ENCODE measurements at regions not wholly inside any gene's neighbourhood (a gene's known extent, or its start where the extent isn't known, plus 50 kb on each side); places are given as distances from the start of the nearest gene placed in this dataset.

- Histone ChIP-seq H3K27ac (no peak overlapping the region), H3K4me3 (no peak overlapping the region), H3K27me3 (no peaks in the 10 kb centered on the region), H3K9me3 (no peaks in the 10 kb centered on the region), H3K4me1 (no peaks in the 10 kb centered on the region), H3K36me3 (no peaks in the 10 kb centered on the region)
- no peak for DNase-seq
- TF ChIP-seq, protein P1, sequence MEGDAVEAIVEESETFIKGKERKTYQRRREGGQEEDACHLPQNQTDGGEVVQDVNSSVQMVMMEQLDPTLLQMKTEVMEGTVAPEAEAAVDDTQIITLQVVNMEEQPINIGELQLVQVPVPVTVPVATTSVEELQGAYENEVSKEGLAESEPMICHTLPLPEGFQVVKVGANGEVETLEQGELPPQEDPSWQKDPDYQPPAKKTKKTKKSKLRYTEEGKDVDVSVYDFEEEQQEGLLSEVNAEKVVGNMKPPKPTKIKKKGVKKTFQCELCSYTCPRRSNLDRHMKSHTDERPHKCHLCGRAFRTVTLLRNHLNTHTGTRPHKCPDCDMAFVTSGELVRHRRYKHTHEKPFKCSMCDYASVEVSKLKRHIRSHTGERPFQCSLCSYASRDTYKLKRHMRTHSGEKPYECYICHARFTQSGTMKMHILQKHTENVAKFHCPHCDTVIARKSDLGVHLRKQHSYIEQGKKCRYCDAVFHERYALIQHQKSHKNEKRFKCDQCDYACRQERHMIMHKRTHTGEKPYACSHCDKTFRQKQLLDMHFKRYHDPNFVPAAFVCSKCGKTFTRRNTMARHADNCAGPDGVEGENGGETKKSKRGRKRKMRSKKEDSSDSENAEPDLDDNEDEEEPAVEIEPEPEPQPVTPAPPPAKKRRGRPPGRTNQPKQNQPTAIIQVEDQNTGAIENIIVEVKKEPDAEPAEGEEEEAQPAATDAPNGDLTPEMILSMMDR (IDR thresholded peaks at IDR 0.05): no peak
- no peak for ATAC-seq
- intact Hi-C loops (cut with DNase I): no loop called here
Measured at GRCh38 chr3:152113992-152114651, 154.6 kb upstream of the MBNL1 start.

DNA sequence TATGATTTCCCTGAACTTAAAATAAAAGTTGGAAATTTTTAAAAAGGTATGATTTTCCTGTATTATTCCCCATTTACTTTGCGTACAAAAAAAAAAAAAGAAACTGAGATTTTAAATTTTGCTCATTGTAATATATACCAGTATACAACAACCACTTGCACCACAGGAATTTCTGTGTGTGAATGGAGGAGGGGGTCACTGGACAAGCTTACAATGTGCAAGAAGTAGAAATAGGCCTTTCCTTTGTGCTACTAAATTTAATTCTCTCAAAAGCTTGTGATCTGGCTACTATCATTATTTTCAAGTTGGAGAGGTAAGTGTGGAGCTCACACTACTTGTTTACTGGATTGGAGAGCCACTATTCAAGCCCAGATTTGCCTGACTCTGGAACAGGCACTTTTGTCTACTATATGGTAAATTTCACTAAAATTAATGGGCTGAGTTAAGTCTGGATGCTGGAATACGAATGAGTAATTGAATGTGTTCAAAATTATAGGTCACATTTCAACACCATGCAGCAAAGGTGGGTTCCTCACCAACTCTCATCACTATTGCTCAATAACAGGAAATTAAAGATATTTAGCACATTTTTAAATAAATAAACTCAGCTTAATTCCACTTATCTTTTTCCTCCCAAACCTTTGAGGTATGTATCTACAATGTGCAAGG, 148.0 kb upstream of the MBNL1 start:
- DNase-seq: no peak
- H3K4me3 ChIP-seq: no peak overlapping the region
- intact Hi-C loops (cut with DNase I): no loop called here
- H3K4me1 ChIP-seq: no peaks in the 10 kb centered on the region
- TF ChIP-seq, protein P1 (IDR thresholded peaks at IDR 0.05): no peak
- H3K27ac ChIP-seq: no peak overlapping the region
- no peaks in the 10 kb centered on the region for H3K27me3 ChIP-seq
- no peaks in the 10 kb centered on the region for H3K36me3 ChIP-seq
- H3K9me3 ChIP-seq: no peaks in the 10 kb centered on the region
- ATAC-seq: no peak

- intact Hi-C loops (cut with DNase I): no loop called here
- no peaks in the 10 kb centered on the region for H3K9me3 ChIP-seq
- no peak overlapping the region for H3K4me3 ChIP-seq
- H3K36me3 ChIP-seq: no peaks in the 10 kb centered on the region
- TF ChIP-seq, protein P1 (IDR thresholded peaks at IDR 0.05): no peak
- H3K4me1 ChIP-seq: no peaks in the 10 kb centered on the region
- no peaks in the 10 kb centered on the region for H3K27me3 ChIP-seq
- DNase-seq (no peak), ATAC-seq (no peak)
- H3K27ac ChIP-seq: no peak overlapping the region
Measured at GRCh38 chr3:152121270-152121636, 147.5 kb upstream of the MBNL1 start.

- TF ChIP-seq, protein P1 (IDR thresholded peaks at IDR 0.05): no peak
- no peak for ATAC-seq
Measured at GRCh38 chr3:152122851-152123250, 145.9 kb upstream of the MBNL1 start.

GRCh38 chr3:152123457-152123856, 145.3 kb upstream of the MBNL1 start:
- DNase-seq (no peak), ATAC-seq (no peak)
- no peak overlapping the region for H3K4me3 ChIP-seq
- no peaks in the 10 kb centered on the region for H3K36me3 ChIP-seq
- no peaks in the 10 kb centered on the region for H3K27me3 ChIP-seq
- no peaks in the 10 kb centered on the region for H3K4me1 ChIP-seq
- TF ChIP-seq, protein P1 (IDR thresholded peaks at IDR 0.05): no peak
- no peaks in the 10 kb centered on the region for H3K9me3 ChIP-seq
- intact Hi-C loops (cut with DNase I): no loop called here
- H3K27ac ChIP-seq: no peak overlapping the region

More at GRCh38 chr3:152122851-152123250, 145.9 kb upstream of the MBNL1 start:
- Histone ChIP-seq H3K4me3 (no peak overlapping the region), H3K27ac (no peak overlapping the region), H3K9me3 (no peaks in the 10 kb centered on the region), H3K4me1 (no peaks in the 10 kb centered on the region), H3K27me3 (no peaks in the 10 kb centered on the region), H3K36me3 (no peaks in the 10 kb centered on the region)
- intact Hi-C loops (cut with DNase I): no loop called here
- DNase-seq: no peak

All from upper lobe of right lung (tissue), 1 donor.